Activated B cell treated with CpG ODN at 0.5 μM for 24 hours (primary cell): ENCODE measurements at regions not wholly inside any gene's neighbourhood (a gene's known extent, or its start where the extent isn't known, plus 50 kb on each side); places are given as distances from the start of the nearest gene placed in this dataset.

Experiments
- ATAC-seq: fragments of 200-7000 bp; cut with Tn5 transposase; one replicate; pipeline ENCODE4 v1.10.0; 2021; ENCODE audit warnings: low read depth, mild to moderate bottlenecking, moderate library complexity
- CTCF ChIA-PET: fragments of 350-600 bp; sonication (Branson Sonifier 250); formaldehyde crosslinking; loops from one replicate; lab custom pipeline; 2021; ENCODE audit warnings: antibody characterized with exemption; lab: Charles Lee
- POLR2A ChIA-PET: fragments of 350-600 bp; sonication (Branson Sonifier 250); formaldehyde crosslinking; loops from one replicate; lab custom pipeline; 2021; ENCODE audit warnings: antibody characterized with exemption; lab: Charles Lee
- DNase-seq: peaks from one replicate; pipeline ENCODE4 v3.0.0; 2022
- H3K27ac Mint-ChIP-seq: one replicate; pipeline ENCODE4 v1.8.0; 2020; ENCODE audit warnings: mixed read lengths
- H3K27me3 Mint-ChIP-seq: one replicate; pipeline ENCODE4 v1.8.0; 2021; ENCODE audit warnings: mixed read lengths
- H3K36me3 Mint-ChIP-seq: one replicate; pipeline ENCODE4 v1.8.0; 2021; ENCODE audit warnings: low read depth, mixed read lengths
- H3K4me1 Mint-ChIP-seq: one replicate; pipeline ENCODE4 v1.8.0; 2021; ENCODE audit warnings: mixed read lengths
- H3K4me3 Mint-ChIP-seq: one replicate; pipeline ENCODE4 v1.8.0; 2020; ENCODE audit warnings: mild to moderate bottlenecking, mixed read lengths
- H3K9me3 Mint-ChIP-seq: one replicate; pipeline ENCODE4 v1.8.0; 2020; ENCODE audit warnings: mixed read lengths
- intact Hi-C: fragments of 100-400 bp; cut with micrococcal nuclease; formaldehyde crosslinking; loops from one replicate; pipeline ENCODE4 v1.15.1; 2024
- TF ChIP-seq, protein P1 (sequence below): fragments of 200-600 bp; IDR thresholded peaks from one replicate; pipeline ENCODE4 v1.8.0; 2022; ENCODE audit warnings: antibody characterized with exemption, mild to moderate bottlenecking

DNA sequence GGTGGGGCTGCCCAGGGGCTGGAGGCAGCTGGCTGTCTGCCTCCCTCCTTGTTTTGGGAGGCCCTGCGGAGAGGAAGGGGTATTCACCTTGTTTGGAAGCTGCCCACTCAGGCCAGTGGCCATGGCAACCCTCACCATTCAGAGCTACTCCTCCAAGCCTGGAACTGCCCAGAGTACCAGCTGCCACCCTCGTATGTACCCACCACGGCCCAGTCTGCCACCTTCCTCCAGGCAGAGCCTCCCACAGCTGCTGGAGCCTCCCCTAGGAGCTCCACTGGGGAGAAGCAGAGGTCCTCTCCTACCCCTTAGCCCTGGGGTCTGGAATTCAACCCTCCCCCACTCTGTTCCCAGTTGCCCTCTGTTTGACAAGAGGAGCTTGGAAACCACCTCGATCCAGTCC lies 90.7 kb downstream of the AXIN2 start:
- TF ChIP-seq, protein P1, sequence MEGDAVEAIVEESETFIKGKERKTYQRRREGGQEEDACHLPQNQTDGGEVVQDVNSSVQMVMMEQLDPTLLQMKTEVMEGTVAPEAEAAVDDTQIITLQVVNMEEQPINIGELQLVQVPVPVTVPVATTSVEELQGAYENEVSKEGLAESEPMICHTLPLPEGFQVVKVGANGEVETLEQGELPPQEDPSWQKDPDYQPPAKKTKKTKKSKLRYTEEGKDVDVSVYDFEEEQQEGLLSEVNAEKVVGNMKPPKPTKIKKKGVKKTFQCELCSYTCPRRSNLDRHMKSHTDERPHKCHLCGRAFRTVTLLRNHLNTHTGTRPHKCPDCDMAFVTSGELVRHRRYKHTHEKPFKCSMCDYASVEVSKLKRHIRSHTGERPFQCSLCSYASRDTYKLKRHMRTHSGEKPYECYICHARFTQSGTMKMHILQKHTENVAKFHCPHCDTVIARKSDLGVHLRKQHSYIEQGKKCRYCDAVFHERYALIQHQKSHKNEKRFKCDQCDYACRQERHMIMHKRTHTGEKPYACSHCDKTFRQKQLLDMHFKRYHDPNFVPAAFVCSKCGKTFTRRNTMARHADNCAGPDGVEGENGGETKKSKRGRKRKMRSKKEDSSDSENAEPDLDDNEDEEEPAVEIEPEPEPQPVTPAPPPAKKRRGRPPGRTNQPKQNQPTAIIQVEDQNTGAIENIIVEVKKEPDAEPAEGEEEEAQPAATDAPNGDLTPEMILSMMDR, result no peak
- H3K27me3 Mint-ChIP-seq, result peaks cover 4% of the 10 kb centered on the region
- CTCF ChIA-PET, result no interaction called here
- H3K4me3 Mint-ChIP-seq, result no peak overlapping the region
- no peaks in the 10 kb centered on the region for H3K36me3 Mint-ChIP-seq
- peaks cover 4% of the 10 kb centered on the region for H3K9me3 Mint-ChIP-seq
- no peak overlapping the region for H3K27ac Mint-ChIP-seq
- ATAC-seq, result no peak
- no peaks in the 10 kb centered on the region for H3K4me1 Mint-ChIP-seq
- intact Hi-C loops, result no loop called here
- no peak for DNase-seq
- POLR2A ChIA-PET, result no interaction called here

DNA sequence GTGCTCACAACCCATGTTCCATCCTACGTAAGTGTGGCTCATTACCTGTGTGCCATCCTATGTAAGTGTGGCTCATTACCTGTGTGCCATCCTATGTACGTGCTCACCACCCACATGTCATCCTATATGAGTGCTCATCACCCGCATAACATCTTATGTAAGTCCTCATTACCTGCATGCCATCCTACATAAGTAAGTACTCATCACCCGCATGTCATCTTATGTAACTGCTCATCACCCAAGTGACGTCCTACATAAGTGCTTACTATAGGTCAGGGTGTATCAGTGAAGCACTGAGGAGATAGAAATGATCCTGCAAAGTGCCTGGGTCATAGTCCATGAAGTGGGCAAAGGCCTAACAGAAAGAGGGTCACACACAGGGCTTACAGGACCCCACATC lies 93.1 kb downstream of the AXIN2 start:
- H3K27me3 Mint-ChIP-seq, result peaks cover 3% of the 10 kb centered on the region
- DNase-seq (no peak), ATAC-seq (no peak)
- no peaks in the 10 kb centered on the region for H3K4me1 Mint-ChIP-seq
- H3K9me3 Mint-ChIP-seq, result no peaks in the 10 kb centered on the region
- CTCF ChIA-PET, result no interaction called here
- intact Hi-C loops, result no loop called here
- TF ChIP-seq, protein P1, result no peak
- POLR2A ChIA-PET, result no interaction called here
- no peaks in the 10 kb centered on the region for H3K36me3 Mint-ChIP-seq
- no peak overlapping the region for H3K4me3 Mint-ChIP-seq
- H3K27ac Mint-ChIP-seq, result no peak overlapping the region

DNA sequence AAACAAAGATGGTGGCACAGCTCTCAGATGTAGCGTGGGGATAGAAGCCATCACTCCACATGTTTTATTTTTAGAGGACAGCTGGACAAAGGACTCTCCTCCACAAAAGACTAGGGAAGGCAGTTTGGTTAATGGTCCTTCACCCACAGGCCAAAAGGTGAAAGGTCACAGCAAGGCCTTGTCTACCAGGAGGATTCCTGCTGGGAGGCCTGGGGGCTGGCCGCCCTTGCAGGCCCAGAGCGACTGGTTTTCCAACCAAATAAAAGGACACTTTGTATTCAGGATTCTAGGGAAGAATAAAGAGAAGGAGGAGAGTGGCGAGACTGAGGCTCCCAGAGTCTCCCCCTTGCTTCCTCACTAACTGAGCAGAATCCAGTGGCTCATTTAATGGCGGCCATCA lies 94.3 kb downstream of the AXIN2 start:
- CTCF ChIA-PET, result no interaction called here
- TF ChIP-seq, protein P1, result no peak
- Mint-ChIP-seq H3K27ac (no peak overlapping the region), H3K36me3 (no peaks in the 10 kb centered on the region), H3K27me3 (peaks cover 2% of the 10 kb centered on the region), H3K4me3 (no peak overlapping the region), H3K9me3 (no peaks in the 10 kb centered on the region), H3K4me1 (no peaks in the 10 kb centered on the region)
- POLR2A ChIA-PET, result no interaction called here
- no peak for ATAC-seq
- intact Hi-C loops, result no loop called here
- no peak for DNase-seq

DNA sequence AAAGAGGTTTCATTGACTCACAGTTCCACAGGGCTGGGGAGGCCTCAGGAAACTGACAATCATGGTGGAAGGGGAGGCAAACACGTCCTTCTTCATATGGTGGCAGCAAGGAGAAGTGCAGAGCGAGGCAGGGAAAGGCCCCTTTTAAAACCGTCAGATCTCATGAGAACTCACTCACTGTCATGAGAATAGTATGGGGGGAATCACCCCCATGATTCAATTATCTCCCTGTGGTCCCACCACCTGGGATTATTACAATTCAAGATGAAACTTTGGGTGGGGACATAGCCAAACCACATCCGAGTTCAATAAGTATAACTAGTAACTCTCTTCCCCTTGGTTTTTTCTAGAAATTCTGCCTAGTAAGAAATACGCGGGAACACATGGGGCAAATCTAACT lies 94.9 kb downstream of the AXIN2 start:
- CTCF ChIA-PET, result no interaction called here

DNA sequence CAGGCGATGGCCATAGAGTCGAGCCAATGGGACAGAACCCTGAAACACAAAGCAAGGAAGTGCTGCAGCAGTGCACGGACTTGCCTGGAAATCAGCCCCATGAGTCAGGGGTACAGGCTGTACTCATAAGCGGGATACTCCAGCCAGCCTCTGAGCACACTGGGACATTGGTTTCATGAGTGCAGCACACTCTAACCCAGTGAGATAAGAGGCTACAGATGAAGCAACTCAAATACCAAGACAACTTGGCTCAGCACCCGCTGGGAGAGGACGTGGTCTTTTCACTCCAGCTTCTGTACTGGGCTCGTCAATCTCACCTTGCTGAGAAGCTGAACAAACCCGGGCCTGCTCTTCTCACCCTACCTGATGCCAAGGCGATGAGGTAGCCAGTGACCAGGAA lies 98.2 kb downstream of the AXIN2 start:
- DNase-seq (no peak), ATAC-seq (no peak)
- ChIA-PET CTCF (no interaction called here), POLR2A (no interaction called here)
- no peaks in the 10 kb centered on the region for H3K4me1 Mint-ChIP-seq
- H3K27me3 Mint-ChIP-seq, result peaks cover 5% of the 10 kb centered on the region
- intact Hi-C loops, result no loop called here
- H3K9me3 Mint-ChIP-seq, result no peaks in the 10 kb centered on the region
- H3K27ac Mint-ChIP-seq, result no peak overlapping the region
- TF ChIP-seq, protein P1, result no peak
- no peak overlapping the region for H3K4me3 Mint-ChIP-seq
- no peaks in the 10 kb centered on the region for H3K36me3 Mint-ChIP-seq

More for the DNA sequence above, 94.9 kb downstream of the AXIN2 start:
- H3K27ac Mint-ChIP-seq, result no peak overlapping the region
- POLR2A ChIA-PET, result no interaction called here
- peaks cover 2% of the 10 kb centered on the region for H3K27me3 Mint-ChIP-seq
- TF ChIP-seq, protein P1, result no peak
- no peaks in the 10 kb centered on the region for H3K36me3 Mint-ChIP-seq
- H3K9me3 Mint-ChIP-seq, result no peaks in the 10 kb centered on the region
- H3K4me1 Mint-ChIP-seq, result no peaks in the 10 kb centered on the region
- intact Hi-C loops, result no loop called here
- DNase-seq, result no peak
- no peak for ATAC-seq
- H3K4me3 Mint-ChIP-seq, result no peak overlapping the region
